ENCODE measurements at regions not wholly inside any gene's neighbourhood (a gene's known extent, or its start where the extent isn't known, plus 50 kb on each side); places are given as distances from the start of the nearest gene placed in this dataset.
"Not testable (repeated sequence)": the region's sequence is repeated elsewhere in the genome, so short reads cannot be mapped to it uniquely, and the experiment has no call there.

- not testable (repeated sequence) for H3K4me1 ChIP-seq; H3K27ac ChIP-seq; H3K9me3 ChIP-seq; H3K36me3 ChIP-seq; H3K4me3 ChIP-seq; H3K27me3 ChIP-seq; DNase-seq (ENCODE audit: low spot score)
These were observed 53.1 kb upstream of the HUNK start for GRCh38 chr21:31819692-31820091.

GRCh38 chr21:31814356-31814755, 58.5 kb upstream of the HUNK start:
- not testable (repeated sequence) for H3K9me3 ChIP-seq; H3K27ac ChIP-seq; H3K27me3 ChIP-seq; DNase-seq (ENCODE audit: low spot score); H3K4me1 ChIP-seq; H3K36me3 ChIP-seq; H3K4me3 ChIP-seq

GRCh38 chr21:31813862-31814261, 59.0 kb upstream of the HUNK start:
- no peak for DNase-seq (ENCODE audit: low spot score)
- no peak for TF ChIP-seq CTCF (IDR thresholded peaks at IDR 0.05)
- H3K27ac ChIP-seq = no peak overlapping the region
- H3K27me3 ChIP-seq = no peaks in the 10 kb centered on the region
- H3K9me3 ChIP-seq = no peaks in the 10 kb centered on the region
- no peaks in the 10 kb centered on the region for H3K36me3 ChIP-seq
- H3K4me3 ChIP-seq = no peak overlapping the region
- H3K4me1 ChIP-seq = no peaks in the 10 kb centered on the region

- no peak overlapping the region for H3K4me3 ChIP-seq
- no peaks in the 10 kb centered on the region for H3K27me3 ChIP-seq
- H3K4me1 ChIP-seq = no peaks in the 10 kb centered on the region
- DNase-seq (ENCODE audit: low spot score) = no peak
- TF ChIP-seq CTCF (IDR thresholded peaks at IDR 0.05) = no peak
- H3K9me3 ChIP-seq = no peaks in the 10 kb centered on the region
- no peaks in the 10 kb centered on the region for H3K36me3 ChIP-seq
- H3K27ac ChIP-seq = no peak overlapping the region
These were observed 68.8 kb upstream of the HUNK start for GRCh38 chr21:31804008-31804394.

- no peak for DNase-seq (ENCODE audit: low spot score)
- no peak for TF ChIP-seq CTCF (IDR thresholded peaks at IDR 0.05)
These were observed 69.5 kb upstream of the HUNK start for GRCh38 chr21:31803039-31804007.

GRCh38 chr21:31802331-31802730, 70.4 kb upstream of the SCAF4 start:
- TF ChIP-seq CTCF (IDR thresholded peaks at IDR 0.05) = no peak
- DNase-seq (ENCODE audit: low spot score) = no peak
- no peaks in the 10 kb centered on the region for H3K4me1 ChIP-seq
- no peak overlapping the region for H3K4me3 ChIP-seq
- no peaks in the 10 kb centered on the region for H3K36me3 ChIP-seq
- H3K9me3 ChIP-seq = no peaks in the 10 kb centered on the region
- no peaks in the 10 kb centered on the region for H3K27me3 ChIP-seq
- no peak overlapping the region for H3K27ac ChIP-seq

More at GRCh38 chr21:31803039-31804007, 69.5 kb upstream of the HUNK start:
- H3K27me3 ChIP-seq = no peaks in the 10 kb centered on the region
- H3K4me1 ChIP-seq = no peaks in the 10 kb centered on the region
- no peaks in the 10 kb centered on the region for H3K36me3 ChIP-seq
- H3K9me3 ChIP-seq = no peaks in the 10 kb centered on the region
- no peak overlapping the region for H3K27ac ChIP-seq
- no peak overlapping the region for H3K4me3 ChIP-seq
